Activated T-cell treated with anti-CD3 and anti-CD28 coated beads for 48 hours (primary cell): ENCODE measurements at regions not wholly inside any gene's neighbourhood (a gene's known extent, or its start where the extent isn't known, plus 50 kb on each side); places are given as distances from the start of the nearest gene placed in this dataset.

Experiments used
- DNase-seq: peaks from one replicate; pipeline ENCODE4 v3.0.0-alpha.2; 2020; ENCODE audit warnings: low read depth

DNA sequence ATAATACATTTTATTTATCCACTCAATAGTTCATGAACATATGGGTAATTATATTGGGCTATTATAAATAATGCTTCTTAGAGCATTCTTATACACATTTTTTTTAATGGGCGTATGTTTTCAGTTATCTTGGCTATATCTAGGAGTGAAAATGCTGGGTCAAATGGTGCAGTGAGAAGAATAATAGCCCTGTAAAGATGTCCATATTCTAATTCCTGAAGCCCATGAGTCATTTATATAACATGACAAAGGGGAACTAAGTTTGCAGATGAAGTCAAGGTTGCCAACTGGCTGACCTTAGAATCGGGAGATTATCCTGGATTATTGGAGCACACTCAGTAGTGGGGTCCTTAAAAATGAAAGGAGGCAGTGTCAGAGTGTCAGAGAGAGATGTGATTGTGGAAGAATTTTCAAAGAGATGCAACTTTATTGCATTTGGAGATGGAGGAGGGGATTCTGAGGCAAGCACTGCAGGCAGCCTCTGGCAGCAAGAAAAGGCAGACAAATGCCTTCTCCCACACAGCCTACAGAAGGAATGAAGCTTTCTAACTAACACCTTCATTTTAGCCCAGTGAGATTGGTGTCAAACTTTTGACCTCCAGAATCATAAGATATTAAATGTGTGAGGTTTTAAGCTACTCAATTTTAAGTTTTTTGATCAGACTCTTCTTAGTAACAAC is 106.1 kb upstream of the HS3ST1 start:
- no peak for DNase-seq

DNA sequence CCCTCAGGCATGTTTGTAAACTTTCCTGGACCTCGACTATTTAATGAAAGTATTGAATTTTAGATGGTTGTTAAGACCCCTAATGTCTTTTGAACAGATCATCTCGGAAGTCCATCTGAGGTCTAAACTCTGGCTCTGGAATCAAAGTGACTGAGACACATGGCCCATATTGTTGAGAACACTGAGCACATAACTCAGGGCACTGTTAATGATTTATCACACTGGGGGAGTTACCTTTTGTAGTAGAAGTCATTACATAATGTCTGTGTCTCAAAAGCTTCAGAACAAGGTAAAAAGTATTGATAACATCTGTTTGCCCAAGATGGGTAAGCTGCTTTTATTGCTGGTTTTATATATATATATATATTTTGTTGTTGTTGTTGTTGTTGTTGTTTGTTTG is 103.4 kb upstream of the HS3ST1 start:
- no peak for DNase-seq

DNA sequence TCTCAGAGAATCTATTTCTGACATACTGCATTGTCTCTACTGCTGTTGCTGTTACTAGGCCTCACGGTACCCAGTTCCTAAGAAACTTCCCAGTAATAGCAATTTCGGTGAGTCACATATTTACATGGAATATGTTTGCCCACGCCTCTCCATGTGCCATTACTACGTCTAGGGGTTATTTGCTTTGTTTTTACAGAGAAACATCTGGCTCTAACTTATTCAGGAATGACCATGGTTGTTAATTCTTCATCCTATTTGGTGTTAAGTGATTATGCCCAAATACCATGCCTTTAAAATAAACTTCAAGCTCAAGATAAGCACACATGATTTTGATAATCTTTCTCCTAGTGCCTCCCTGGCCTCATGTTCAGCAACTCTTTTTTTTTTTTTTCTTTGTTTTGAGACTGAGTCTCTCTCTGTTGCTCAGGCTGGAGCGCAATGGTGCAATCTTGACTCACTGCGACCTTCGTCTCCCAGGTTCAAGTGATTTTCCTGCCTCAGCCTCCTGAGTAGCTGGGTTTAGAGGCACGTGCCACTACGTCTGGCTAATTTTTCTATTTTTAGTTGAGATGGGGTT is 101.0 kb upstream of the HS3ST1 start:
- DNase-seq: no peak

DNA sequence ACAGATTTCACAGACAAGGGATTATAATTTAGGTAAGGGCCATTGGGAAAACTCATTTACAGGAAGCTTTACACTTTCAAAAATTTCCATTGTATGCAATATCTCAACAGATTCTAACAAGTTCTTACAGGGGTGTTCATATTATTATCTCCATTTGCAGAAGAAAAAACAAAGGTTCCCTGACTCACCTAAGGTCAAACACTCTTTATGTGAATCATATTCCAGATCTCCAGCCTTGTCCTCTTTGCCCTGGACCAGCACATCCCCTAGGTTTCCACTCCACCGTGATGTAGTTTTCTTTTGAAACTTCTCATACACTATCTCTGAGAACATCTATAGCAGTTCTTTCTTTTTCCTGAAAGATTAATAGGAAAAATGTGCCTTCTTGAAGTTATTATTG is 96.4 kb upstream of the HS3ST1 start:
- no peak for DNase-seq

DNA sequence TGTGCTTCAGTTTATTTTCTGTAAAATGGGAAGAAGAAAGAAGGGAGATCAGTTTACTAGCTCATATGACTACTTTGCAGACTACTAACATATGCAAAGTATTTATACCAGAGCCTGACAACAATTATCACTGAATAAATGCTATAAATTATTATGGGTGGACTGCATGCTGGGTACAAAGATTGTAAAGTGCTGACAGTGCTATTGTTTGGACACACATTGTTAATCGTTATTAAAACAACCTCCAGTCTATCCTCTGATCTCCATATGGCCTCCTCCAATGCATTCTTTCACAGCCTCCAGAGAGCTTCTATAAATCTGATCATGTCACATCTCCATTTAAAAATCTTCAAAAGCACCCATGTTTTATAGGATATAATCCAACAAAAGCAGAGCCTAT is 90.1 kb upstream of the HS3ST1 start:
- DNase-seq: no peak

DNA sequence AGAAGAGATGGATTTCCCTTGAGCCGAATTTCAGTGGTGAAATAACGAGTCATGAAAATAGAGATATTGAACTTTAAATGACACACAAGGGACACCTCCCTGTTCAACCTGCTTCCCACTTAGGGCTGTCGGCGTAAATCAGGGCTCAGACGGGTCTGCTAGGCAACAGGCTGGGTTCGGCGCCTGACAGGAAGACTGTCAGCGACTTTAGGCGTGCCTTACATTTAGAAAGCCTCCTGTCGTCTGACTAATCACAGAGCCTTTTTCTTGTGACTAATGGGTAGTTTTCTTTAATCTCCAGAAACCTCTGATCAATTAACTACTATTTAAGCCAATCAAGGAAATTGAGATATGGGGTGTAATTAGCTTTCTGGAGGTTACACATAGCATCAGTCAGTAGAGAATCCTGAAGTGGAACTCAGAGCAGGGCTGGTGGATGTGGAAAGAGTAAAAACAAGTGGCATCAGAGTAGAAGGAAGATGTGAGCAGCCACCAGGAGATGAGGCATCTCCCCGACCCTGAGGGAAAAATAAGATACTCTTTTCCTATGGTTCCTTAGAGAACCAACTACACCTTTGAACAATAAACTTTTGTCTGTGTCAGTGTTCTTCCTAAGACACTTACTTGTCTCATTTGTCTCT is 86.2 kb upstream of the HS3ST1 start:
- no peak for DNase-seq

DNA sequence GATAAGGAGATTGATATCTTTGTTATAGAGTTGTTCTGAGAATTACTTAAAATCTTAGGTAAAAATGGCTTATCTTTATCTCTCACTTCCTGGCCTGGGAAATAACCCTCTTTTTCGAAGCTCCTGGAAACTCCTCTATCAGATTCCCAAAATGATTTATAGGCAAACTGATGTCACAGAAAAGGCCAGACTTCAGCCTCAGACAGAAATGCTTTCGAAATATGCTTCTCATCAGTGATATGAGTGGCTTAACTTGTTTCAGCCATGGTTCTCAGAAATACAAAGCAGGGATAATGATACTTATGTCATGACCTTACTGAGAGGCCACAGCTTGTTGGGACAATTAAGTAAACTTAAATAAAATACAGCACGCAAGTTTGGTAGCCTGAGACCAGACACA is 85.3 kb upstream of the HS3ST1 start:
- DNase-seq: no peak

DNA sequence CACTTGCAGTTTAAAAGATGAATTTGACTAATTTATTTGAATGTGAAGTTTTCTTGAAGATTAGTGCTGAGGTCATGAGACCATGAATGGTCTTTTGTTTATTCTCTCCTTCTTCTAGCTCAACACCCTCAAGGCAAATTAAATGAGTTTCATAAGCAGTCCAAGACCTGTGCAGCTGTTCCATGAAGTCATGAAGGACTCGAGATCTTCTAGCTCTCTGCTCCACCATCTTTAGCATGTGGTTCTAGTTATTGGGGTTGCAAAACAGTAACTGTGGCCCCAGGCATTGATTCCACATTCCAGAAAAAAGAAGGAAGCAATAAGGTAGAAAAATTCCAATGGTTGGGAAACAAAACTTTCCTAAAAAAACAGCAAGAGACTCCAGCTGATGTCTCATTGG is 84.2 kb upstream of the HS3ST1 start:
- no peak for DNase-seq

DNA sequence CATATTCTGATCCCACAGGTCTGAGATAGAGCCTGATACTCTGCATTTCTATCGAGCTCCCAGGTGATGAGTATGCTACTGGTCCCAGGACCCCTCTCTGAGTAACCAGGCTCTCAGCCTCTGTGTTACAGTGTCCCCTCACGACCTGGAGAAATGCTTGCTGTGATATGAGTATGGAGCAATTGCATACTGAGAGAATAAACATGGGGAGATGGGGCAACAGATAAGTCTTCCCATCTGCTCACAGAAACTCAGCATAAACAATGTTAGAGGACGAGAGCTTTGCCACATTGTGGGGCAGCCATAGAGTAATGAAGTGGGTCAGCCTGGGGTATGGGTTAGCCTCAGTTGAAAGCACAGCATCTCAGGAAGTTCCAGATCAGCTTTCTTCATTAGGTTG is 82.6 kb upstream of the HS3ST1 start:
- DNase-seq: no peak

DNA sequence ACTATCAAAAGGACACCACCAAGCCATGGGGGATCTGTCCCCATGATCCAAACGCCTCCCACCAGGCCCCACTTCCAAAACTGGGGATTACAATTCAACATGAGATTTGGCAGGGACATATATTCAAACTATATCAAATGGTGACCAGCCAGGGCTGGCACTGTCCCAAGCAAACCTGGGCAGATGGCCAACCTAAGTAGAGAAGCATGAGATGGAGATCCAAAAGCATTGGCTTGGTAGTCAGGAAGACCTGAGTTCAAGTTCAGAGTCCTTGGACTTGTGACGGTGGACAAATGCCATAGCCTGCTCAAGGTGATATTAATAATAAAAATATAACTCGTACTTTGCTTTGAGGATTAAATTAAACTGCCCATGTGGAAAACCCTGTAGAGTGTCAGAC is 79.2 kb upstream of the HS3ST1 start:
- no peak for DNase-seq

DNA sequence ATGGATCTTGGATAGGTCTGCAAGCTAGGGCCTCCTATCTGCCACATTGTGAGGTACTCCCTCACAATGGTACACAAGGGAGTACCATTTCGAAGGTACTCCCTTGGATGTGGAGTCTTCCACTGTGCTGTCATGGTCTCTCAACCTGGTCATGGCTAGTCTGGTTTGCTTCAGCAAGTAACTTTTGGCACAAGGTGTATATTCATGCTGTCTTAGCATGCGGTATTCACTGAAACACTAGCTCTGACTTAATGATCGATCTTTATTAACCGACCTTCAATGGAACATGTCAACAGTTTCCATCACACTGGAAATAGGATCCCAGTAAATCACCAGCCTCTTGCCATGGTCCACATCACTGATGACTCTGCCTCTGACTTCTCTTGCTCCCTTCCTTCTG is 77.5 kb upstream of the HS3ST1 start:
- no peak for DNase-seq

DNA sequence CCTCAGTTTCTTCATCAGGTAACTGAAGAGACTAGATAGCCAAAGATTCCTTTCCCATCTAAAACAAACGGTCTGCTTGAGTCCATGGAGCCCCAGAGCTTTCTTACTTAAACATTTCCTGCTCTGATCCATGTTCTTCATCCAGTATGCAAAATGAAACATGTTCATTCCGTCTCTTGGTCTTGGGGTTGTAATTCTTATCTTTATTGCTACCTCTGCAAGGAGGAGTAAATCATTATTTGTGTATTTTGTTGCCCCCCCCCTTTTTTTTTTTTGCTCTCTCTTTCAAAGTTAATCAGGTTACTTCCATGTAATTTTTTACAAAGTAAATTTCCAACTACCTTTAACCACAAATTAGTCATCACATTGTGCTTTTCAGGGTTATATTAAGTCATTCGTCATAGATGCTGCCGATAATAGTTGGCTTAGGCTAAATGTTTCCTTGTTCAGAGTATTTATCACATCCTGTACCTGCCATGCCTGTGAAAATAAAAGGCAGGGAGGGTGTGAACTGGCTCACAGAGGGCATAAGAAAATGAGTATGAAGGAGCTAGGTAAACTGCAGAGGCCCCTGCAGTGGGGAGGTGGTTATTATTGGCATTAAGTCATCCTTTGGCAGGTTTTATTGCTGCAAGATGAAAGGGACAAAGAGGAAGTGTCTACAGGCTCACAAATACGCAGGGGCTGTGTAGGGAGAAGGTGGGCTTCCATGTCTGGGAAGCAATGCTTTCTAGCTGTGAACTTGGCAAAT is 76.7 kb upstream of the HS3ST1 start:
- no peak for DNase-seq

DNA sequence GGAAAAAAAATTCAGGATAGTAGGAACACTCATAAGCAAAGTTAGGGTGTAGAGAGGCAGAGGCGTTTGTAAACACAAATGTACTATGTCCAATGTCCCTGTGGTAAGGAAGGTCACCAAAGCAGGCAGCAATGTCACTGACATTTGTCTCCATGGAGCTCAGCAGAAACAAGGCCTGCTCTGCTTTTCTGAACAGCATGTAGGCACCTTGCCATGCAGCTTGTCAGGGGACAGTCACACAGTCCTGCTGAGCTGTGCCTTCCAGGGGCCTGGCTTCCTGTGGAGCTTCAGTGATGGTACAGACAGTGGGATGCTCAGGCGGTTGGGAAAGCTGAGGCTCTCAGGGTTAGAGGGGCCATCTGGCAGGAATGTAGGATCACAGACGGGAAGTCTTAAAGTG is 74.5 kb upstream of the HS3ST1 start:
- DNase-seq: no peak

DNA sequence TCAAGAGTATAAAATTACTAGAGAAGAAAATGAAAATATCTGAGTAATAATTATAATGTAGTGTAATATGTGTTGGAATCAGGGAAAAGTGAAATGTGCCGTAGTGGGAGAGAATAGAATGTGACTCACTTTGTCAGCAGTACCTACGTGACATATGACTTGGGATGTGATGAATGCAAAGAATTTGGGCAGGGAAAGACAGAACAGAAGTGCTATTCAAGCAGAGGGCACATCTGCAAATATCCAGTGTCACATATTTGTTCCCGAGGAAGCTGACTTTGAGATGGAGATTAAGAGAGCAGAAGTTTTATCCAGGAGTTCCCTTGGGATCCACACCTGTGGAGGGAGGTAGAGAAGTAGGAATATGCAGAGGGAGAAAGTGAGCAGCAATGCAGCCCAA is 69.3 kb upstream of the HS3ST1 start:
- DNase-seq: no peak

DNA sequence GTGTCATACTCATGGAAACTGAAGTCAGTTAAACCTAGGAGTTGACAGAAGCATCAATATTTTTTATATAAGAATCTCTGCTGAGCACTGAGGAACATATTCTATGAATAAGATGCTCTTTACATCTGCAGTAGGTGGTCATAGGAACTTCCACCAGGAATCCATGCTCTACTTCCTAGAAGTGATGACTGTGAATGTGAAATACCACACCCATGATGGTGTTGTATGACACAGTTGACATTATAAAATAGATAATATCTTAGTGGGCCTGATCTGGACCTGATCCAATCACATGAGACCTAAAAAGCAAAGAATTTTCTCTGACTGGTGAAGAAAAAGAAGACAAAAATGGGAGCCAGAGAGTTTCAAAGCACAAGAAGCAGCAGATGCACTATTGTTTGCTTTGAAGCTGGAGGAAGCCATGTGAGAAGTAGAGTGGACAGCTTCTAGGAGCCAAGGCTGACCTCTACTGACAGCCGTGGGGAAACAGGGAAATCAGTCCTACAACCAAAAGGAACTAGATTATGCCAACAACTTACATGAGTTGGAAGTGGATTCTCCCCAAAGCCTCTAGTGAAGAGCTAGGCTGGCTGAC is 68.6 kb upstream of the HS3ST1 start:
- DNase-seq: no peak

DNA sequence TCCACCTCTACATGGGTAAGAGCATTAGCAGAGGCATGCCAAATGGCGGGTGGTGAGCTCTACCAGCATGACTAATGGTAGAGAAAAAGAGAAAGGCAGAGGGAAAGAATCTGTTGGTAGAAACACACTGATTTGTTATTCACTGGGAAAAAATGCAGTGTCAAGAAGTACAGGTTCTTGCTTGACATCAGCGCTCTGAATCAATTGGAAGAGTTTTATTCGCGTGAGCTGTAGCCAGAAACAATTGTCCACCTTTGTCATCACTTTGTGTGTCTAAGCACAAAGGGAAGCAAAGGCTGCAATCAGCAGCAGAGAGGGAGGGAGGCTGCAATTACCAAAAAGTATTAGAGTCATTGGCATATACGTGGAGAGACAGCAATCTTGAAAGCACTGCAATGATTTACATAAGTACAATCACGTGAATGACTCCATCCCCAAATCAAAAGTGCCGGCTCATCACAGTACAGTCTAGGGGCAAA is 67.7 kb upstream of the HS3ST1 start:
- DNase-seq: no peak

DNA sequence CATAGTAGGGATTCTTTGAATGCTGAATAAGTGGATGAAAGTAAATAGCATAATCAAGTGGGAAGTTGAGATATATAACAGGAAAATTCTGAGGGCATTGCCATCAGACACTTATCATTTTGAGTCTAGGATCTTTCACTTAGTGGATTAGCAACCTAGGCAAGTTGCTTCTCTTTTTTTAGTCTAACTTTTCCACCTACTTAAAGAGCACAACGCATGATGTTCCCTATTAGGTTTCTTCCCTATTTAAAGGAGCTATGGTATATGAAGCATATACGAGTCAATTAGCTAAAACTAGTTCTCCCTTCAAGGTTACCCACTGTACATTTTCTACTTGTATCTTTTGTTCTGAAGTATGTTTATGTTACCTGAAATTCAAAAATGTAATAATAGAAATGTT is 67.1 kb upstream of the HS3ST1 start:
- no peak for DNase-seq

DNA sequence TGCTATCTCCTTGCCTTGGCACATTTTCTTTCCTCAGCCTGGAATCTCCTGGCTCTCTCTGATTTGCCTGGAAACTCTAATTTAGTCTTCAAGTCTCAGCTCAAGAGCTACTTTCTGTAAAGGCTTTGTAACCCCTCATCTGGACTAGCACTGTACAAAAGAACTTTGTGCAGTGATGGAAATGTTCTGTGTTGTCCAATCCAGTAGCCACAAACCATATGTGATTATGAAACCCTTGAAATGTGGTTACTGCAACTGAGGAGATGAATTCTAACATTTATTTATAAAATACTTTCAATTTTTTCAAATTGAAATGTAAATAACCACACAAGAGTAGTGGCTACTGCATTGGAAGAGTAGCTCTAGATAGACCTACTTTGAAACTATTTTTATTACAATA is 66.6 kb upstream of the HS3ST1 start:
- DNase-seq: no peak

DNA sequence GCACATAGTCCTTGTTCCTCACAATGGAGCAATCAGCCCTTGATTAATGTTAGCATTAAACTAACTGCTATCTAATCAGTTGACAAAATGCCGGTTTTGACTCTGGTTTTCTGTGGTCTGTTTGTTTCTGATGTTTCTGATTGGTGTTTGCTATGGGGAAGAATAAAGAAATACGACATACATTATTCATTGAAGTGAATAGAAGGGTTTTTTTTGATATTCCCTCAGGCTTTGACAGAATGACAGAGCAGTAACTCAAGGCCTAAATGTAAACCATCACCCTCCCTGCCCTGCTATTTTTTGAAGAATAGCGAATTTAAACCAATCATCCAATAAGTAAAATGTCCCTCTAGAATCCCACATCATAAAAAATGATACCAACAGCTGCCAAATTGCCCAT is 65.5 kb upstream of the HS3ST1 start:
- DNase-seq: no peak

DNA sequence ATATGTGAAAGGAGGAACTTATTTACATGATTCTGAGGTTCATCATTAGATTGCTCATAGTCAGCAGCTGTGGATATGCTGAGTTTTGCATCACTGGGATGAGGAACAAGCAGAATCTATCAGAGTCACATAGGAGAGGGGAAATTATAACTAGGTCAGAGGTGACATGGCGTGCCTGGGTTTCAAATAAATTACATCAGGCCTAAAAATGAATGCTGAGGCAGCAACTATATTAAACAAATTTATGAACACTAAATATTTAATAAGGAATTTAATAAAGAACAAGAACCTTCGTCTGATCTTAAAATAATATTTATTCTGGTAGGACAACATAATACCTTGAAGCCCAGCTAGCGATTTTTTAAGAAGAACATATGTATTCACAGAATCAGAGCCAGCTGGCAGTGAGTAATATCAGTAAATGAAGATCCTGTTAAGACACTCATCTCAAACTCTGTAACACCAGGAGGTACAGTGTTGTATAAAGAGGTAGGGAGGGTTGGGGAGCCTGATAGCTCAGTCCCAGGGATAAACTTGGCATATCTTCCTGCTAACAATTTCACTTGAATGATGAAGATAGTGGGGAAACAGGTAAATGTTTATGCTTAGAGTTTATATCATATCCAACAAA is 60.9 kb upstream of the HS3ST1 start:
- DNase-seq: no peak

DNA sequence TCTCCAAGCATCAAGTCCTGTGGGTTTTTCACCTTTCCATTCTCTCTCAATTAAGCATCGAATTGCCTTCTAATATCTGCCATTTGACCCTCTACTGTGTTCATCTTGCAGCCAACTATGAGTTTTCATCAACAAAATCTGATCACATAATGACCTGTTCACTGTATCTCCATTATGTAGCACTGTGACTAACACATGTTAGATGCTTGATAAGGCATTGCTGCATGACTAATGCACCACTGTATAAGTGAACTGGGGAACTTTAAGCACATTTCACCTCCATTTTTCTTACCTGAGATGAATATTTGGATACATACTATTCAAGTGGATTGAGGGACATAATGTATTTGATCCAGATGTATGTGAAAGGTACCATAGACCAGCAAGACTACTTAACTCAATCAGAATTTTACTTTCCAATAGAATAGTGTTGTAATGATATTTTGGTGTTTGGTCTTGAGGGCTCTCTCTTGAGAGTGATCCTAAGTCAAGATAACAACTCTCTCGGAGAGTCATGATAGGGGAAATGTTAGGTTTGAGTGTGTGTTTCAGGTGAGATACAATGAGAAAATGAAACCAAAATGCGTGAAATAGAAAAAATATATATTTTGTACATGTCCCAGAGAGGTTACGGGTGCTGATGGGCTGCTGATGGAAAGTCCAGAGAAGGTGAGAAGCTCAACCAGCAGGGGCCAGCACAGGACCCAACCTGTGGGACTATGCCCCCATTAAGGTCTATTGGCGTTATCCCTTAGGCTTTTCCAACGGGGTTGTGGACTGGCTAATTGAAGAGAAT is 60.2 kb upstream of the HS3ST1 start:
- DNase-seq: no peak
